SJSA1 (cell line): ENCODE measurements at regions not wholly inside any gene's neighbourhood (a gene's known extent, or its start where the extent isn't known, plus 50 kb on each side); places are given as distances from the start of the nearest gene placed in this dataset.
A peak's percentile ranks its signal among the peaks of the same experiment; 100 is the strongest.

Experiments used
- DNase-seq, 2 experiments: peaks; one replicate each; pipeline ENCODE4 v3.0.0-alpha.2; 2015 to 2020; ENCODE audit warnings: low spot score in 2 of 2, low read depth in 1 of 2
- H3K27ac ChIP-seq: fragments of 250-450 bp; sonication (Bioruptor Pico); 2 replicates; pipeline ENCODE4 v1.5.1; 2020; ENCODE audit warnings: mild to moderate bottlenecking, moderate library complexity
- H3K27me3 ChIP-seq: fragments of 250-450 bp; sonication (Bioruptor Pico); replicated peaks from 2 replicates; pipeline ENCODE4 v1.5.1; 2020; ENCODE audit warnings: mild to moderate bottlenecking, moderate library complexity
- H3K36me3 ChIP-seq: fragments of 250-450 bp; sonication (Bioruptor Pico); 2 replicates; pipeline ENCODE4 v1.5.1; 2020; ENCODE audit warnings: mild to moderate bottlenecking
- H3K4me1 ChIP-seq: fragments of 250-450 bp; sonication (Bioruptor Pico); replicated peaks from 2 replicates; pipeline ENCODE4 v1.6.1; 2021; ENCODE audit warnings: mild to moderate bottlenecking
- H3K4me3 ChIP-seq: fragments of 250-450 bp; sonication (Bioruptor Pico); 2 replicates; pipeline ENCODE4 v1.5.1; 2020; ENCODE audit warnings: mild to moderate bottlenecking
- H3K9me3 ChIP-seq: fragments of 250-450 bp; sonication (Bioruptor Pico); replicated peaks from 2 replicates; pipeline ENCODE4 v1.5.1; 2020; ENCODE audit warnings: mild to moderate bottlenecking

DNA sequence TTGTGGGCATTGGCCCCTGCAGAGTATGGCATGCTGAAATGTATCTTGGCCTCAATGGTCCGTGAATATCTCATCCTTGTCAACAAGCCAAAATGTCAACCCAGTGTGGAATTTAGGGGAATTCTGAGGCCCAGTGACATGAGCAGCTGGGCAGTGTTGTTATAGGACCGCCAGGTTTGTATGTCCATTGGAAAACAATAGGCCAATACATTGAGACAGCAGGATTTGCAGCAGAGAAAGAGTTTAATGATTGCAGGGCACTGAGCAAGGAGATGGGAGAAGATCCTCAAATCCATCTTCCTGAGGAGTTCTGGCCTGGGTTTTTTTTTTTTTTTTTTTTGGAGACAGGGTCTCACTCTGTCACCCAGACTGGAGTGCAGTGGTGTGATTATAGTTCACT is 95.7 kb upstream of the BAIAP2L1 start:
- no peak for DNase-seq

DNA sequence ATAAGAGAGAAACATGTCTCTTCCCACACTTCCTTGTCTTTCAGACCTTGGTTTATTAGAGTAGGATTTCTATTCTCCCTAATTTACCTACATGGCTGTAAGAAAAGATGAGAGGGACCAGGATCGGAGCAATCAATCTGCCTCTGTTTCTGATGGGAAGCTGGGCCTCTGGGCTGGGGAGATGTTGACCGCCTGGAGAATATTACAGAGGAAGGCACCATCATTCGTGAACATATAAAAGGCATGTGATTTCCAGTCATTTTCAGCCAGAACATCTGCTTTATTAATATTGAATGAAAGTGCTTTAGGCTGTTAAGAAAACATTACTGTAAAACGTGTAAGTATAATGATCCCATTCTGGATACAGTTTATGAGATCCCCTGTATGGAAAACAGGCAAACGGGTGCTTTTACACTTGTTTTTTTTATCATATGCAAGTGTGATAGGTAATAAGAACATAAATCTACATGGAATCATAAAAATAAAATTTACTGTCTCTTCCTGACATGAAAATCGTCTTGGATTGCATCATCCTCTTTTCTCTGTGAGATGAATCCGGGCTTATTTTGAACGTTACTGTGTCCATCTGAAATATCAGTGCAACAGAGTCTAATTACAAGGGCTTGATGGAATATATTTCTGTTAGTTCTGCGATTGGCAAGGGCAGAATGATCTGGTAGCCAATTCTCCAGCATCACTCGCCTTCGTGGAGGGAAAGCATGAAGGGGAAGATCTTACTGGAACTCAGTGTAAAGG is 94.5 kb upstream of the BAIAP2L1 start:
- Histone ChIP-seq H3K27ac (no peak overlapping the region), H3K9me3 (0 out of 2 replicates have a peak, but pooled peaks cover 6% of the 10 kb centered on the region), H3K4me3 (no peak overlapping the region), H3K4me1 (no peaks in the 10 kb centered on the region), H3K27me3 (no peaks in the 10 kb centered on the region; the same call in 1 of the 2 replicates), H3K36me3 (no peaks in the 10 kb centered on the region)
- no peak for DNase-seq

More for the DNA sequence above, 95.7 kb upstream of the BAIAP2L1 start:
- Histone ChIP-seq H3K27ac (no peak overlapping the region), H3K4me3 (no peak overlapping the region), H3K27me3 (no peaks in the 10 kb centered on the region), H3K36me3 (no peaks in the 10 kb centered on the region), H3K4me1 (no peaks in the 10 kb centered on the region), H3K9me3 (0 out of 2 replicates have a peak, but pooled peaks cover 6% of the 10 kb centered on the region)

DNA sequence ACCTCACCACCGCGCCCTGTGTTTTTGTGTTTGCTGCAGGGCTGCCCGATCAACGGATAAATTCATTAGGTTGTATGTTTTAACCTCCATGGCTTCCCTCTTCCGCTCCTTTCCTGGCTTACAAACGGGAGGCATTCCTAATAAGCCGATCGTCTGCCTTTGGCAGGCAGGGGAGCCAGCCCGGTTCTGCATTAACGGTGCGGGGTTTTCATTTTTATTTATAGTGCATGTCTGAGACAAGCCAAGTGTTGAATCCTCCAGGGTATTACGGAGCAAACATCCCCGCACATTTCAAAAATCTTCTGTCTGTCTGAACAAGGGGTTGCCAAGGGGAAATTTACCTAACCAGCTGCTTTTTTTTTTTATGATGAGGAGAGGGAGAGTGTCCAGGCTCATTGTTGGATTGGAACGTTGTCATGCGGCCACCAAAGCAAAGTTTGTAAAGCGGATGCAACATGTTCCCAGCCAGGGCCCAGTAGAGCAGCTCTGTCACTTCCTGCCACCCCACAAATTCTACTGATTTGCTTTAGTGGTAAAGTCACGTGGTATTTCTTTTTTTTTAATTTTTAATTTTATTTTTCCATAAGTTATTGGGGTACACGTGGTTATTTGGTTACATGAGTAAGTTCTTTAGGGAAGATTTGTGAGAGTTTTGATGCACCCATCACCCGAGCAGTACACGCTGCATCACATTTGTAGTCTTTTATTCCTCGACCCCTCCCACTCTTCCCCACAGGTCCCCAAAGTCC is 92.3 kb upstream of the BAIAP2L1 start:
- Histone ChIP-seq H3K9me3 (0 out of 2 replicates have a peak, but pooled peaks cover 3% of the 10 kb centered on the region), H3K4me3 (no peak overlapping the region), H3K4me1 (no peaks in the 10 kb centered on the region), H3K27ac (no peak overlapping the region), H3K36me3 (no peaks in the 10 kb centered on the region), H3K27me3 (no peaks in the 10 kb centered on the region; the same call in 1 of the 2 replicates)
- DNase-seq, result no peak

DNA sequence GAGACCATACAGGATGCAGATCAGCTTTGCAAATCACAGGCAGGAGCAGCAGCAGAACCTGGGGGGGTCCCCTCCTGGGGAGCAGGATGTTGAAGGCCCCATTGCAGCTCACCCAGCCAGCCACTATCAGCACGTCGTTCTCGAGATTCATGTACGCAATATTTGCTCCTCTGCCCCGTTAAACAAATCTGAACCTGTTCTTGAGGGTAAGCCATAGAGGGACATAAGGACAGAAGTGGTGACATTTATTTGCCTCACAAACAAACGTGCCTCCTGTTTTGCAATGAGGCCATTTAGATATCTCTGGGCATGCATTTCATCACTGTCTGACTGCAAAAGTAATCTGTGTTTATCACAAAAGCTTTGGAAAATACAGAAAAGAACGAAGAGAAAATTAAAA is 87.3 kb upstream of the BAIAP2L1 start:
- no peak for DNase-seq
- no peaks in the 10 kb centered on the region for H3K9me3 ChIP-seq
- H3K27me3 ChIP-seq, result no peaks in the 10 kb centered on the region; the same call in 1 of the 2 replicates
- no peaks in the 10 kb centered on the region for H3K4me1 ChIP-seq
- no peaks in the 10 kb centered on the region for H3K36me3 ChIP-seq
- H3K27ac ChIP-seq, result no peak overlapping the region
- H3K4me3 ChIP-seq, result no peak overlapping the region

DNA sequence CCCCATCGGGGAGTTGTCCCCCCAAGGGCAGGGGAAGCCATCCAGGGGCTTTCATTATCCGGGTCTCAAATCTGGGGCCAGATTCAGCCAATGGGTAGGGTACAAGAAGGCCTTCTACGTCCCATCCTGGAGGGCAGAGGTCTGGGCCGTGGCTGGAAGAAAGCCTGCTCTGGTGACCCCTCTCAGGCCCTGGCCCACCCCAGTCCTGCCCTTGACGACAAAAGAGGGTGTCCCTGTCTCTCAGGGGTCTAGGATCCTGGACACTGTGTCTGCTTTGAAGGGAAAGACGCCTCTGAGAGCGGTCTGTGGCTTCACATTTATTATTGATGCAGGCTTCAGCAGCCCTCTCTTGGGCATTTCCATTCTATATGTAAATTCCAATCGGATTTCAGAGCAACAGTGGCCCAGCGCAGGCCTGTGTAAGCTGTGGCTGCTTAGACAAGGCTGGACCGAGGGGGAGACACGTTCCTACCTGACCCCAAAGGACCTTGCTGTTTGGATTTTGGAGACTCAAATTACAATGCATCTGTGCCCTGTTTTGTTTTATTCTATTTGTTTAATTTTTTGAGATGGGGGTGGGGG is 83.2 kb upstream of the BAIAP2L1 start:
- H3K4me3 ChIP-seq, result no peak overlapping the region

DNA sequence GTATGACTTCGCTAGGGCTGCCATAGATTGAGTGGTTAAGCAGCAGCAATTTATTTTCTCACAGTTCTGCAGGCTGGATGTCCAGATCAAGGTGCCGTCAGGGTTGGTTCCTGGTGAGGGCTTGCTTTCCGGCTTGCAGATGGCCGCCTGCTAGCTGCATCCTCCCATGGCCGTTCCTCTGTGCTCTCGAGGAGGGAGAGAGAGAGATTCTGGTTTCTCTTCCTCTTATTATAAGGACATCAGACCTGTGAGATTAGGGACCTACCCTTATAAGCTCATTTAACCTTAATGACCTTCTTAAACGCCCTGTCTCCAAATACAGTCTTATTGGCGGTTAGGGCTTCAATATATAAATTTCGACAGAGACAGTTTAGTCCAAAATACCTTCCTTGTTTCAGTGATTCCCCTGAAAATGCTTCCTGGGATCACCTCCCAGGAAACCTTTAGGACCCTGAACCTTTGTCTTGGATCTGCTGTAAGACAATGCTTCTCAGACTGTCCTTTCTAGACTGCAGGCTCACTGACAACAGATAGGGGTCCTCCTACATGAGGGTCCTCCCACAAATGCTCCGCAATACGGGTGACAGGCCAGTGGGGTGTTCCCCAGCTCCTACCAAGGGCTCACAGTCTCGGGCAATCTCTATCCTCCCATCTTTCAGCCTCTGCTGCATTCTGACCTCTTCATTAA is 82.5 kb upstream of the BAIAP2L1 start:
- no peak for DNase-seq
- Histone ChIP-seq H3K4me3 (no peak overlapping the region), H3K9me3 (peaks cover 2% of the 10 kb centered on the region; the same call in 1 of the 2 replicates), H3K27me3 (no peaks in the 10 kb centered on the region), H3K27ac (no peak overlapping the region), H3K4me1 (no peaks in the 10 kb centered on the region), H3K36me3 (no peaks in the 10 kb centered on the region)

More for the DNA sequence above, 83.2 kb upstream of the BAIAP2L1 start:
- Histone ChIP-seq H3K27me3 (no peaks in the 10 kb centered on the region), H3K4me1 (no peaks in the 10 kb centered on the region), H3K36me3 (no peaks in the 10 kb centered on the region), H3K27ac (no peak overlapping the region), H3K9me3 (peaks cover 2% of the 10 kb centered on the region; the same call in 1 of the 2 replicates)
- no peak for DNase-seq

DNA sequence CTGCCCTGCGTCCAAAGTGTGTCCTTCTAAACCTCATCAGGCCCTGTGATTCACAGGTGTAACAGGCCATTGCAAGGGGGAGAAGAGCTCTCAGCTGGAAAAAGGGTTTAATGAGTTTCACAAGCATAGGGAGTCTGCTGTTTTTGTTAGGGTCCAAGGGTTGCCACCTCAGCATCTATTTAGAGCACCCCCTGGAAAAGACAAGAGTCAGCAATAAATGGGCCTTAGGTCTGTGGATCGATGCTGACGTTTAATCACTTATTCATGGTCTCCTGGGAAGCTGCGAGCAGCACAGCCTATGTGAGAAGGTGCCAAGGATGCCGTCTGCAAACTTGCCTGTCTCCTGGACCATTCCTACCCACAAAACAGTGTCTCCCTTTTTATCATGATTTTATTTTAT is 78.4 kb upstream of the BAIAP2L1 start:
- DNase-seq, result no peak
- H3K4me1 ChIP-seq, result no peaks in the 10 kb centered on the region
- H3K27me3 ChIP-seq, result no peaks in the 10 kb centered on the region
- H3K4me3 ChIP-seq, result no peak overlapping the region
- no peak overlapping the region for H3K27ac ChIP-seq
- H3K36me3 ChIP-seq, result no peaks in the 10 kb centered on the region
- peaks cover 2% of the 10 kb centered on the region; the same call in 1 of the 2 replicates for H3K9me3 ChIP-seq

DNA sequence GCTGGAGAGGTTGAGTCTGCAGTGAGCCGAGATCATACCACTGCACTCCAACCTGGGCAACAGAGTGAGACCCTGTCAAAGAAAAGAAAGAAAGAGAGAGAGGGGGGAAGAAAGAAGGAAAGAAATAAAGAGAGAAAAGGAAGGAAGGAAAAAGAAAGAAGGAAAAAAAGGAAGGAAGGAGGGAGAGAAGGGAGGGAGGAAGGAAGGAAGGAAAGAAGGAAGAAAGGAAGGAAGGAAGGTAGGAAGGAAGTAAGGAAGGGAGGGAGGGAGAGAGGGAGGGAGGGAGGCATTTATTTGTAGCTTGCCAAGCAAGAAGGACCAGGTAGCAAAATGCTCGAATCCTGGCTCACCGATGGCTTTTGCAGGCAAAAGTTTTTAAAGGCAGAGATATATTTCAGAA is 74.5 kb upstream of the BAIAP2L1 start:
- no peaks in the 10 kb centered on the region for H3K36me3 ChIP-seq
- no peak overlapping the region for H3K4me3 ChIP-seq
- no peak overlapping the region for H3K27ac ChIP-seq
- no peak for DNase-seq
- H3K4me1 ChIP-seq, result no peaks in the 10 kb centered on the region
- peaks cover 8% of the 10 kb centered on the region; the same call in 1 of the 2 replicates for H3K27me3 ChIP-seq
- no peaks in the 10 kb centered on the region; the same call in 1 of the 2 replicates for H3K9me3 ChIP-seq

DNA sequence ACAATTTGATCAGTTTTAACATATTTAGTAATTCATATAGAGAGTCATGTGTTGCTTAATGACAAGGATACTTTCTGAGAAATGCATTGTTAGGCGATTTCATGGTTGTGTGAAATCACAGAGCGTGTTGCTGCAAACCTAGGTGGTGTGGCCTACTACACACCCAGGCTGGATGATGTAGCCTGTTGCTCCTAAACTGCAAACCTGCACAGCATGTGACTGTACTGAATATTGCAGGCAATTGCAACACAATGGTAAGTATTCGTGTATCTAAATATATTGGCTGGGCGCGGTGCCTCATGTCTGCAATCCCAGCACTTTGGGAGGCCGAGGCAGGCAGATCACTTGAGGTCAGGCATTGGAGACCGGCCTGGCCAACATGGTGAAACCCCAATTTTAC is 73.7 kb upstream of the BAIAP2L1 start:
- peaks cover 8% of the 10 kb centered on the region; the same call in 1 of the 2 replicates for H3K27me3 ChIP-seq
- no peaks in the 10 kb centered on the region for H3K4me1 ChIP-seq
- H3K36me3 ChIP-seq, result no peaks in the 10 kb centered on the region
- no peak overlapping the region for H3K4me3 ChIP-seq
- H3K27ac ChIP-seq, result no peak overlapping the region
- H3K9me3 ChIP-seq, result no peaks in the 10 kb centered on the region
- no peak for DNase-seq

DNA sequence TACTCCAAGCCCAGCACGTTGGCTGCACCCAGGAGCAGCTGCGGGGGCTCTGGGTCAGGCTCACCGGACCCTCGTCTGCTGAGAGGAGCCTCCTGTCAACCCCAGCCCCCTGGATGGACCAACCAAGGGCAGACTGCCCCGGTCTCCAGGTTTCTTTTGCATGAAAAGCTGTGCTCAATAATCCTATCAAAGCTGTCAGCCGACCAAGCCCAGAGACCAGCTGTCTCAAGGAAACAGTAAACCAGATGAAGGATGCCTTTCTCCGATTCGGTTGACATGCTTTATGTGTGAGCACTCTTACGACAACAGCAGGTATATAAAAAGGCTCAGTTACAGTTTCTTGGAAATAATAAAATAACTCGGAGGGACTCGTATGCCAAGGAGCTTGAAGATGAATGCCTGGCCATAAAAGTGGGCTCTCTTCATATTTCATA is 71.6 kb upstream of the BAIAP2L1 start:
- peaks cover 8% of the 10 kb centered on the region; the same call in 1 of the 2 replicates for H3K27me3 ChIP-seq
- H3K36me3 ChIP-seq, result no peaks in the 10 kb centered on the region
- no peak for DNase-seq
- H3K9me3 ChIP-seq, result no peaks in the 10 kb centered on the region
- H3K27ac ChIP-seq, result no peak overlapping the region
- H3K4me3 ChIP-seq, result no peak overlapping the region
- no peaks in the 10 kb centered on the region for H3K4me1 ChIP-seq

DNA sequence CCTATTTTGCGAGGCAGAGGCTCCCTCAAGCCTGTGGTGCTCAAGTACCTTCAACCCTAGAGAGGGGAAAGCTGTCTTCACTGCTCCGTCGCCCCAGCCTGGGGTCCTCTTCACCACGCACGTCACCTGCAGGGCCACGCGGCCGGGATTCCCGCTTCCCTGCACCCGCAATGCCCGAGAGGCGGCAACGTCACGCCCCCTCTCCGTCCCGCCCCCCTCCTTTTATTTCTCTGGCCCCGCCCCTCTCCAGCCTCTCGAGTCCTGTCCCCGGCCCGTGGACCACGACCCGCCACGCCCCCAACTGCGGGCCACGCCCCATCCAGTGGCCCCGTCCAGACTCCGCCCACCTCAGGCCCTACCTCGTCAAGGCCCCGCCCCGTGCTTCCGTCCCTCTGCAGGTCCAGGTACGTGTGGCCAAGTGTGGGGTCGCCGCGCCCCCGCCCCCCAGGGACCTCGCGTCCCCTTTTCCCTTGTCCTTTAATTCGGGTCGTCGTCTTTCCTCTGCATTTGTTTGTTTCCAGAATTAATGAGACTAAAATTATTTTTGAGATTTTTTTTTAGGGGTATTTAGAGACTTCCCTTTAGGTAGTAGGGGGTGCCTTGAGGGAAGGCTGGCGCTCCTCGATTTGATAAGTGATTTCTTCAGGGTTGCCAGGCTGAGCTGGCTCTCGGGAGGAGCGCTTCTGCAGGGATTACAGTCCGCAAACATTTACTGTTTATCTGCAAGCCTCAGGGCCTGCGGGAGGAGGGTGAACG is 69.8 kb upstream of the BAIAP2L1 start:
- Histone ChIP-seq H3K4me1 (no peaks in the 10 kb centered on the region), H3K36me3 (no peaks in the 10 kb centered on the region), H3K27me3 (peaks cover 8% of the 10 kb centered on the region; the same call in 1 of the 2 replicates), H3K27ac (no peak overlapping the region), H3K4me3 (no peak overlapping the region), H3K9me3 (no peaks in the 10 kb centered on the region)
- peak in 1 of 2 experiments; percentile 50 for DNase-seq

DNA sequence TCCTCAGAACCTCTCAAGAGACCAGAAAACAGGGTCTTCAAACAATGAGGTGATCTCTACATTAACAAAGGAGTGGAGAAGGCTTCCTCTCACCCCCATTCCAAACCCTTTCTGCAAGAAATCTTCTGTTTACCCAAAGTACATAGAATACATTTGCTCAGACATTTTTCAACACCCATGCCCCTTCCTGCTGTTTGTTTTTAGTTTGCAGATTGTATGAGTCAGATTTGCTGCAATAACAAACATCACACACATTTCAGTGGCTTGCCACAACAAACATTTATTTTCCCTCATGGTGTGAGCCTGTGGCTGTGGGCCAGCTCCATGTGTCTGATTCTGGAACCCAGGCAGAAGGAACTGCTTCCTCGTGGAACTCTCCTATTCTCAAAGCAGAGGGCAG is 68.2 kb upstream of the BAIAP2L1 start:
- H3K9me3 ChIP-seq, result no peaks in the 10 kb centered on the region
- H3K36me3 ChIP-seq, result no peaks in the 10 kb centered on the region
- H3K4me1 ChIP-seq, result no peaks in the 10 kb centered on the region
- peaks cover 8% of the 10 kb centered on the region; the same call in 1 of the 2 replicates for H3K27me3 ChIP-seq
- no peak overlapping the region for H3K27ac ChIP-seq
- H3K4me3 ChIP-seq, result no peak overlapping the region
- no peak for DNase-seq
